ENCODE measurements at regions not wholly inside any gene's neighbourhood (a gene's known extent, or its start where the extent isn't known, plus 50 kb on each side); places are given as distances from the start of the nearest gene placed in this dataset.
A peak's percentile ranks its signal among the peaks of the same experiment; 100 is the strongest.

- no peak for TF ChIP-seq HDAC6 (IDR thresholded peaks at IDR 0.05; ENCODE audit: low read depth, low read length)
- TF ChIP-seq CREB1 (IDR thresholded peaks at IDR 0.05) = peak; percentile 72
- peak; percentile 59 for TF ChIP-seq ASH2L (IDR thresholded peaks at IDR 0.05; ENCODE audit: low read length)
- TF ChIP-seq KDM4A (IDR thresholded peaks at IDR 0.05; ENCODE audit: low read depth, low read length, severe bottlenecking) = no peak
Measured at GRCh38 chr17:56707312-56708219, 114.1 kb downstream of the NOG start (continued).
